ENCODE measurements at regions not wholly inside any gene's neighbourhood (a gene's known extent, or its start where the extent isn't known, plus 50 kb on each side); places are given as distances from the start of the nearest gene placed in this dataset.
"Not testable (repeated sequence)": the region's sequence is repeated elsewhere in the genome, so short reads cannot be mapped to it uniquely, and the experiment has no call there.

GRCh38 chr11:42812361-42812760 is 499.4 kb upstream of the API5 start:
- Histone ChIP-seq H3K4me3 (no peak overlapping the region), H3K27ac (no peak overlapping the region), H3K36me3 (no peaks in the 10 kb centered on the region), H3K9me3 (no peaks in the 10 kb centered on the region), H3K4me1 (no peaks in the 10 kb centered on the region), H3K27me3 (no peaks in the 10 kb centered on the region)
- intact Hi-C loops (cut with DNase I; ENCODE audit: low total_unique reads), result loop anchor here (5.0 kb wide), 1 partner anchor 40 kb away; no protein-coding TSS in a partner anchor
- TF ChIP-seq CTCF (IDR thresholded peaks at IDR 0.05) (no peak), POLR2A (IDR thresholded peaks at IDR 0.05) (no peak), POLR2AphosphoS5 (IDR thresholded peaks at IDR 0.05) (no peak)
- DNase-seq (ENCODE audit: low spot score in 2 of 2), result no peak

GRCh38 chr11:42812960-42813359 is 498.8 kb upstream of the API5 start:
- Histone ChIP-seq H3K27me3 (no peaks in the 10 kb centered on the region), H3K36me3 (no peaks in the 10 kb centered on the region), H3K4me3 (no peak overlapping the region), H3K9me3 (no peaks in the 10 kb centered on the region), H3K4me1 (no peaks in the 10 kb centered on the region), H3K27ac (no peak overlapping the region)
- no peak for TF ChIP-seq POLR2A (IDR thresholded peaks at IDR 0.05)
- no peak for TF ChIP-seq POLR2AphosphoS5 (IDR thresholded peaks at IDR 0.05)
- TF ChIP-seq CTCF (IDR thresholded peaks at IDR 0.05), result no peak
- no peak for DNase-seq (ENCODE audit: low spot score in 2 of 2)
- intact Hi-C loops (cut with DNase I; ENCODE audit: low total_unique reads), result loop anchor here (5.0 kb wide), 1 partner anchor 39 kb away; no protein-coding TSS in a partner anchor

- no peak for DNase-seq (ENCODE audit: low spot score in 2 of 2)
- Histone ChIP-seq H3K27me3 (no peaks in the 10 kb centered on the region), H3K27ac (no peak overlapping the region), H3K4me3 (no peak overlapping the region), H3K9me3 (no peaks in the 10 kb centered on the region), H3K4me1 (no peaks in the 10 kb centered on the region), H3K36me3 (no peaks in the 10 kb centered on the region)
- intact Hi-C loops (cut with DNase I; ENCODE audit: low total_unique reads), result no loop called here
- TF ChIP-seq POLR2AphosphoS5 (IDR thresholded peaks at IDR 0.05) (no peak), POLR2A (IDR thresholded peaks at IDR 0.05) (no peak), CTCF (IDR thresholded peaks at IDR 0.05) (no peak)
Observed at GRCh38 chr11:42816471-42816870, 495.3 kb upstream of the API5 start.

- Histone ChIP-seq H3K4me1 (no peaks in the 10 kb centered on the region), H3K9me3 (no peaks in the 10 kb centered on the region), H3K36me3 (no peaks in the 10 kb centered on the region), H3K27ac (no peak overlapping the region), H3K4me3 (no peak overlapping the region), H3K27me3 (no peaks in the 10 kb centered on the region)
- TF ChIP-seq POLR2A (IDR thresholded peaks at IDR 0.05), result no peak
- TF ChIP-seq CTCF (IDR thresholded peaks at IDR 0.05), result no peak
- no peak for TF ChIP-seq POLR2AphosphoS5 (IDR thresholded peaks at IDR 0.05)
- intact Hi-C loops (cut with DNase I; ENCODE audit: low total_unique reads), result no loop called here
- DNase-seq (ENCODE audit: low spot score in 2 of 2), result no peak
Observed at GRCh38 chr11:42819126-42819525, 492.7 kb upstream of the API5 start.

- intact Hi-C loops (cut with DNase I; ENCODE audit: low total_unique reads); DNase-seq (ENCODE audit: low spot score in 2 of 2); H3K4me3 ChIP-seq; H3K27ac ChIP-seq; H3K36me3 ChIP-seq; H3K9me3 ChIP-seq; H3K4me1 ChIP-seq; H3K27me3 ChIP-seq: not testable (repeated sequence)
Observed at GRCh38 chr11:42822188-42822587, 489.6 kb upstream of the API5 start.

GRCh38 chr11:42823546-42823945 is 488.2 kb upstream of the API5 start:
- TF ChIP-seq POLR2AphosphoS5 (IDR thresholded peaks at IDR 0.05) (no peak), POLR2A (IDR thresholded peaks at IDR 0.05) (no peak), CTCF (IDR thresholded peaks at IDR 0.05) (no peak)
- H3K4me3 ChIP-seq, result no peak overlapping the region
- no peak overlapping the region for H3K27ac ChIP-seq
- H3K4me1 ChIP-seq, result no peaks in the 10 kb centered on the region
- DNase-seq (ENCODE audit: low spot score in 2 of 2), result no peak
- intact Hi-C loops (cut with DNase I; ENCODE audit: low total_unique reads), result no loop called here
- no peaks in the 10 kb centered on the region for H3K36me3 ChIP-seq
- H3K9me3 ChIP-seq, result no peaks in the 10 kb centered on the region
- no peaks in the 10 kb centered on the region for H3K27me3 ChIP-seq
